ENCODE measurements at regions not wholly inside any gene's neighbourhood (a gene's known extent, or its start where the extent isn't known, plus 50 kb on each side); places are given as distances from the start of the nearest gene placed in this dataset.

DNA sequence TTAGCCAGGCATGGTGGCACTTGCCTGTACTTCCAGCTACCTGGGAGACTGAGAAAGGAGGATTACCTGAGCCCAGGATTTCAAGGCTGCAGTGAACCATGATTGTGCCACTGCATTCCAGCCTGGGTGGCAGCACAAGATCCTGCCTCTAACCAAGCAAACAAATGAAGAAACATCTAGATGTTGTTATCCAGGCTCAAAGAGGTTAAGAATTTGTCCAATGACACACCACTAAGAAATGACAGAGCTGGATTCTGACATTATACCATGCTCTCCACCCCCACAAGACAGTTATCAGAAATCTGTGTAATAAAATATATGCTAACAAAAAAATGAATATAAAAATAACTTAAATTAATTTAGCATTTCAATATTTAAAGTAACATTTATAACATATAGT is 925.5 kb upstream of the SLC35B3 start:
- Histone ChIP-seq H3K4ac (ENCODE audit: low read depth, low read length) (no peak overlapping the region), H4K20me1 (ENCODE audit: insufficient read depth, low read length) (no peaks in the 10 kb centered on the region), H3K9ac (ENCODE audit: low read depth, low read length) (no peak overlapping the region), H3K14ac (replicated peaks; ENCODE audit: low read depth, low read length) (no peak overlapping the region), H4K5ac (ENCODE audit: low read depth, low read length) (no peak overlapping the region), H3K9me1 (ENCODE audit: insufficient read depth, low read length) (no peaks in the 10 kb centered on the region), H3K18ac (ENCODE audit: low read depth, low read length) (no peak overlapping the region), H3K27ac (ENCODE audit: insufficient read depth, low read length) (no peak overlapping the region), H2BK5ac (ENCODE audit: low read depth, low read length, poor library complexity, severe bottlenecking) (no peak overlapping the region), H2BK15ac (ENCODE audit: low read depth, low read length) (no peak overlapping the region), H3K79me1 (ENCODE audit: low read depth in 1 of 2, low read length in 2 of 2) (no peaks in the 10 kb centered on the region), H2AK9ac (replicated peaks; ENCODE audit: low read depth, low read length, poor library complexity) (no peak overlapping the region), H3K23ac (ENCODE audit: low read depth, low read length) (no peak overlapping the region), H2AK5ac (ENCODE audit: low read depth, low read length) (no peak overlapping the region), H3K9me3 (ENCODE audit: control insufficient read depth, insufficient read depth, low read length) (no peaks in the 10 kb centered on the region), H3K27me3 (ENCODE audit: control insufficient read depth, insufficient read depth, low read length) (no peaks in the 10 kb centered on the region), H3K36me3 (ENCODE audit: control insufficient read depth, insufficient read depth, low read length) (no peaks in the 10 kb centered on the region), H3K4me2 (ENCODE audit: low read depth, low read length) (no peak overlapping the region), H3K4me3 (ENCODE audit: insufficient read depth, low read depth, low read length) (no peak overlapping the region), H2AFZ (replicated peaks; ENCODE audit: low read length, poor library complexity) (no peak overlapping the region), H4K91ac (ENCODE audit: insufficient read depth, low read depth, low read length) (no peak overlapping the region), H2BK20ac (ENCODE audit: low read depth, low read length) (no peak overlapping the region), H3K56ac (ENCODE audit: extremely low read depth, insufficient read depth, low read length) (no peak overlapping the region), H4K8ac (ENCODE audit: low read depth in 2 of 2, low read length in 2 of 2) (no peak overlapping the region), H3K4me1 (ENCODE audit: control insufficient read depth, insufficient read depth, low read length) (no peaks in the 10 kb centered on the region), H2BK120ac (ENCODE audit: low read depth, low read length) (no peak overlapping the region)
- BruUV-seq (replicated peaks) = no TSS peak
- intact Hi-C loops (cut with micrococcal nuclease) (no loop called here), dilution Hi-C loops (cut with HindIII; ENCODE audit: low sequenced_read_pairs, unreplicated experiment) (no loop called here), in situ Hi-C loops (cut with MboI; ENCODE audit: low sequenced_read_pairs) (no loop called here)
- TF ChIP-seq FOS (IDR thresholded peaks at IDR 0.05; ENCODE audit: low read depth, low read length) (no peak), RFX5 (IDR thresholded peaks at IDR 0.05; ENCODE audit: low read depth, low read length) (no peak), BHLHE40 (IDR thresholded peaks at IDR 0.05; ENCODE audit: low read depth, low read length) (no peak), CEBPB (IDR thresholded peaks at IDR 0.05; ENCODE audit: low read depth, low read length) (no peak), RCOR1 (IDR thresholded peaks at IDR 0.05; ENCODE audit: insufficient replicate concordance, low read length) (no peak), POLR2A (IDR thresholded peaks at IDR 0.05; ENCODE audit: low read depth, low read length) (no peak), SMC3 (IDR thresholded peaks at IDR 0.05; ENCODE audit: low read depth, low read length) (no peak), MAZ (IDR thresholded peaks at IDR 0.05; ENCODE audit: borderline replicate concordance, low read depth, low read length) (no peak)
- TF ChIP-seq, protein P1, sequence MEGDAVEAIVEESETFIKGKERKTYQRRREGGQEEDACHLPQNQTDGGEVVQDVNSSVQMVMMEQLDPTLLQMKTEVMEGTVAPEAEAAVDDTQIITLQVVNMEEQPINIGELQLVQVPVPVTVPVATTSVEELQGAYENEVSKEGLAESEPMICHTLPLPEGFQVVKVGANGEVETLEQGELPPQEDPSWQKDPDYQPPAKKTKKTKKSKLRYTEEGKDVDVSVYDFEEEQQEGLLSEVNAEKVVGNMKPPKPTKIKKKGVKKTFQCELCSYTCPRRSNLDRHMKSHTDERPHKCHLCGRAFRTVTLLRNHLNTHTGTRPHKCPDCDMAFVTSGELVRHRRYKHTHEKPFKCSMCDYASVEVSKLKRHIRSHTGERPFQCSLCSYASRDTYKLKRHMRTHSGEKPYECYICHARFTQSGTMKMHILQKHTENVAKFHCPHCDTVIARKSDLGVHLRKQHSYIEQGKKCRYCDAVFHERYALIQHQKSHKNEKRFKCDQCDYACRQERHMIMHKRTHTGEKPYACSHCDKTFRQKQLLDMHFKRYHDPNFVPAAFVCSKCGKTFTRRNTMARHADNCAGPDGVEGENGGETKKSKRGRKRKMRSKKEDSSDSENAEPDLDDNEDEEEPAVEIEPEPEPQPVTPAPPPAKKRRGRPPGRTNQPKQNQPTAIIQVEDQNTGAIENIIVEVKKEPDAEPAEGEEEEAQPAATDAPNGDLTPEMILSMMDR (conservative IDR thresholded peaks at IDR 0.05; ENCODE audit: low read depth, low read length) = no peak
- ATAC-seq (ENCODE audit: low read depth) = peak; percentile 42; the same call in 1 of the 2 replicates
- POLR2A ChIA-PET (ENCODE audit: unreplicated experiment) = no interaction called here
- peak; percentile 1 for DNase-seq
- CTCF ChIA-PET = no interaction called here
